ENCODE measurements at regions not wholly inside any gene's neighbourhood (a gene's known extent, or its start where the extent isn't known, plus 50 kb on each side); places are given as distances from the start of the nearest gene placed in this dataset.

- no peak for TF ChIP-seq CTCF (IDR thresholded peaks at IDR 0.05)
- no peak for TF ChIP-seq POLR2A (IDR thresholded peaks at IDR 0.05; ENCODE audit: low read depth)
- no peak for TF ChIP-seq EP300 (IDR thresholded peaks at IDR 0.05)
- TF ChIP-seq POLR2AphosphoS5 (IDR thresholded peaks at IDR 0.05): no peak
- intact Hi-C loops (cut with DNase I): no loop called here
- no peak overlapping the region for H3K27ac ChIP-seq (replicated peaks in 1 of 4)
- H3K4me3 ChIP-seq: no peak overlapping the region
- no peak for DNase-seq (ENCODE audit: extremely low spot score)
- no peaks in the 10 kb centered on the region for H3K4me1 ChIP-seq
- H3K27me3 ChIP-seq: no peaks in the 10 kb centered on the region
- H3K9me3 ChIP-seq: no peaks in the 10 kb centered on the region
- H3K36me3 ChIP-seq: no peaks in the 10 kb centered on the region
- WGBS: 64% methylated on average over 7 of the region's 7 CpGs
These were observed 235.1 kb downstream of the DLEU7 start for GRCh38 chr13:50608370-50608769.

GRCh38 chr13:50609011-50609410 is 234.5 kb downstream of the DLEU7 start:
- no peak for TF ChIP-seq POLR2A (IDR thresholded peaks at IDR 0.05; ENCODE audit: low read depth)
- no peak for TF ChIP-seq CTCF (IDR thresholded peaks at IDR 0.05)
- TF ChIP-seq POLR2AphosphoS5 (IDR thresholded peaks at IDR 0.05): no peak
- TF ChIP-seq EP300 (IDR thresholded peaks at IDR 0.05): no peak
- no peaks in the 10 kb centered on the region for H3K4me1 ChIP-seq
- H3K4me3 ChIP-seq: no peak overlapping the region

GRCh38 chr13:50610238-50610637 is 233.3 kb downstream of the DLEU7 start:
- no peaks in the 10 kb centered on the region for H3K36me3 ChIP-seq
- no peak for DNase-seq (ENCODE audit: extremely low spot score)
- WGBS: 95% methylated on average over 2 of the region's 2 CpGs
- H3K4me1 ChIP-seq: no peaks in the 10 kb centered on the region
- intact Hi-C loops (cut with DNase I): no loop called here
- no peaks in the 10 kb centered on the region for H3K27me3 ChIP-seq
- no peak overlapping the region for H3K4me3 ChIP-seq
- H3K27ac ChIP-seq (replicated peaks in 1 of 4): no peak overlapping the region
- no peaks in the 10 kb centered on the region for H3K9me3 ChIP-seq
- TF ChIP-seq CTCF (IDR thresholded peaks at IDR 0.05): no peak
- TF ChIP-seq EP300 (IDR thresholded peaks at IDR 0.05): no peak
- no peak for TF ChIP-seq POLR2AphosphoS5 (IDR thresholded peaks at IDR 0.05)
- TF ChIP-seq POLR2A (IDR thresholded peaks at IDR 0.05; ENCODE audit: low read depth): no peak

More at GRCh38 chr13:50609011-50609410, 234.5 kb downstream of the DLEU7 start:
- Histone ChIP-seq H3K27me3 (no peaks in the 10 kb centered on the region), H3K27ac (replicated peaks in 1 of 4) (no peak overlapping the region), H3K36me3 (no peaks in the 10 kb centered on the region), H3K9me3 (no peaks in the 10 kb centered on the region)
- no peak for DNase-seq (ENCODE audit: extremely low spot score)
- intact Hi-C loops (cut with DNase I): no loop called here
- WGBS: 77% methylated on average over 3 of the region's 3 CpGs

GRCh38 chr13:50611117-50611781 is 232.2 kb downstream of the DLEU7 start:
- WGBS: 86% methylated on average over 5 of the region's 5 CpGs
- Histone ChIP-seq H3K9me3 (no peaks in the 10 kb centered on the region), H3K4me3 (no peak overlapping the region), H3K4me1 (no peaks in the 10 kb centered on the region), H3K27ac (replicated peaks in 1 of 4) (no peak overlapping the region), H3K27me3 (no peaks in the 10 kb centered on the region), H3K36me3 (no peaks in the 10 kb centered on the region)
- intact Hi-C loops (cut with DNase I): no loop called here
- no peak for TF ChIP-seq CTCF (IDR thresholded peaks at IDR 0.05)
- no peak for TF ChIP-seq POLR2AphosphoS5 (IDR thresholded peaks at IDR 0.05)
- no peak for TF ChIP-seq POLR2A (IDR thresholded peaks at IDR 0.05; ENCODE audit: low read depth)
- no peak for TF ChIP-seq EP300 (IDR thresholded peaks at IDR 0.05)
- no peak for DNase-seq (ENCODE audit: extremely low spot score)

GRCh38 chr13:50612717-50613116 is 230.8 kb downstream of the DLEU7 start:
- intact Hi-C loops (cut with DNase I): no loop called here
- Histone ChIP-seq H3K27me3 (no peaks in the 10 kb centered on the region), H3K36me3 (no peaks in the 10 kb centered on the region), H3K27ac (replicated peaks in 1 of 4) (no peak overlapping the region), H3K4me3 (no peak overlapping the region), H3K9me3 (no peaks in the 10 kb centered on the region), H3K4me1 (no peaks in the 10 kb centered on the region)
- DNase-seq (ENCODE audit: extremely low spot score): no peak
- TF ChIP-seq POLR2A (IDR thresholded peaks at IDR 0.05; ENCODE audit: low read depth) (no peak), CTCF (IDR thresholded peaks at IDR 0.05) (no peak), POLR2AphosphoS5 (IDR thresholded peaks at IDR 0.05) (no peak), EP300 (IDR thresholded peaks at IDR 0.05) (no peak)
- 80% methylated on average over 3 of the region's 3 CpGs for WGBS

Data from esophagus muscularis mucosa (tissue), 4 donors.